GM19467 (cell line): ENCODE measurements at regions not wholly inside any gene's neighbourhood (a gene's known extent, or its start where the extent isn't known, plus 50 kb on each side); places are given as distances from the start of the nearest gene placed in this dataset.
"Not testable (repeated sequence)": the region's sequence is repeated elsewhere in the genome, so short reads cannot be mapped to it uniquely, and the experiment has no call there.

Experiments used
- ATAC-seq: cut with Tn5 transposase; IDR thresholded peaks from one replicate; pipeline ENCODE4 v1.9.1; 2021; ENCODE audit warnings: mild to moderate bottlenecking, moderate library complexity; ENCODE audit not compliant: unreplicated experiment

DNA sequence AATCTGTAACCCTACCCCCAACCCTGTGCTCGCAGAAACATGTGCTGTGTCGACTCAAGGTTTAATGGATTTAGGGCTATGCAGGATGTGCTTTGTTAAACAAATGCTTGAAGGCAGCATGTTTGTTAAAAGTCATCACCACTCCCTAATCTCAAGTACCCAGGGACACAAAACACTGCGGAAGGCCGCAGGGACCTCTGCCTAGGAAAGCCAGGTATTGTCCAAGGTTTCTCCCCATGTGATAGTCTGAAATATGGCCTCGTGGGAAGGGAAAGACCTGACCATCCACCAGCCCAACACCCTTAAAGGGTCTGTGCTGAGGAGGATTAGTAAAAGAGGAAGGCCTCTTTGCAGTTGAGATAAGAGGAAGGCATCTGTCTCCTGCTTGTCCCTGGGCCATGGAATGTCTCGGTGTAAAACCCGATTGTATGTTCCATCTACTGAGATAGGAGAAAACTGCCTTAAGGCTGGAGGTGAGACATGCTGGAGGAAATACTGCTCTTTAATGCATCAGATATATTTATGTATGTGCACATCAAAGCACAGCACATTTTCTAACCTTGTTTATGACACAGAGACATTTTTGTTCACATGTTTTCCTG is 94.4 kb downstream of the LSM3 start:
- ATAC-seq, result not testable (repeated sequence)

GRCh38 chr3:14273901-14274611 is 95.4 kb downstream of the LSM3 start:
- no peak for ATAC-seq

DNA sequence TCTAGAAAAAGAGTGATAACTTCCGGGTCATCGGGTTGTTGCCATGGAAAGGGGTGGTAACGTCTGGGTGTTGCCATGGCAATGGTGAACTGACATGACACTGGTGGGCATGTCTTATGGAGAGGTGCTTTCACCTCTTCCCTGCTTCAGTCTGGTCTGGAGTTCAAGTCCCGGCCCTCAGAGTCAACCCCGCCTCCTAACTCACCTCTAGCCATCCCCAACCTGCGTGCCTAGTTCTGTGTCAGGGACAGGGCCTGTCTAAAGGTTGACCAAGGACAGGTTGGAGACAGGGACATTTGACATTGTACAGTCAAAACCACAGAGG is 96.0 kb downstream of the LSM3 start:
- ATAC-seq, result no peak

DNA sequence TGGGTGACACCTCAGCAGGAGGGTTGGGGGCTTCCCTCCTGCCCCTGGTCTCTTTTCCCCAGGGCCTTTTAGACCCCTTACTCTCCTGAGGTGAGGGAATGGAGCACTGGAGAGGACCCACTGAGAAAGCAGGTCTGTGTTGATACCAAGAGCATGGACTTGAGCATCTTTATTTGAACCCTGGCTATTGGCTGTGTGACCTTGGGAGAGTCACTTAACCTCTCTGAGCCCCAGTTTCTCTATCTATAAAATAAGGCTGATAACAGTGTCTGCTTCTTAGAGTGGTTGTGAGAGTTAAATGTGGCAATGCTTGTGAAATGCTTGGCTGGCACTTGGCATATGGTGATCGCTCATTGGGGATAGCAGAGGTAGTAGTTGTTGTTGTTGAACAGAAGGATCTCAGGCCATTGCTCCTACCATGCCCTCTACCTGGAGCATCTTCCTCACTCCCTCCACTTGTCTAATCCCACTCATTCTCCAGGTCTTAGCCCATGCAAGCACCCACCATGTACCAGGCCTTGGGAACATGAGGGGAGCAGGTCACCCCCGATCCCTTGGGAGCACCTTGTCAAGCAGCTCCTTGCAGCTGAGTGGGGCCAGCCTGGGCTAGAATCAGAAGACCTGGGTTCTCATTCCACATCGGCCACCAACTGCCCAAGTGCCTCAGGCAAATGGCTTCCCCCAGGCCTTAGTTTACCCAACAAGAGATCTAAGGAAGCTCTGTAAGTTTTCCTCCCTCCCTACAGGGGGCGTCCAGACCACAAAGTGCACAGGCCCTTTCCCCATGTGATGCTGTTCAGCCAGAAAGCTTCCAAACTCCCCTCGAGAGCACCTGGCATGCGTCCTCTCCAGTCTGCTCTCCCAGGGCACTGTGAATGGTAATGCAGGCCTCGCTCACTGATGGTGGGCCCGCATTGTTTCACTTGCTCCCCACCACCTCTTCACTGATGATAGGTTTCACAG is 96.7 kb downstream of the LSM3 start:
- ATAC-seq, result no peak

GRCh38 chr3:14275962-14276909 is 97.6 kb downstream of the LSM3 start:
- ATAC-seq, result no peak

DNA sequence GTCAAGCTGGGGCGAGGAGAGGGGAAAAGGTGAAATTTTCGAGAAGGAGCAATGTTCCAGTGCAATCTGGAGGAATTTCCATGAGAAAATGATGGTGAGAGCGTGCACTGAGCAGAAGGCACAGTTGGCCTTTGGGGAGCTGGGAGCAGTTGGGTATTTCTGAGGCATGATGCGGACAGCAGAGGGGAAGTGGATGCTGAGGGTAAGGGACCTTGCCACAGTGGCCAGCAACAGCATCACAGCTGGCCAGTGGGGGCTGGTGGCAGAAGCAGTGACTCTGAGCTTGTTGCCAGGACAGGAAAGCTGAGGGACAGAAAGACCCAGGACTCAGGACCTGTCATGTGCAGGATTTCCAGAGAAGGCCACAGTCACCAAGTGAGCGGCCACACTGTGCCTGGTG is 98.9 kb downstream of the LSM3 start:
- ATAC-seq, result no peak

DNA sequence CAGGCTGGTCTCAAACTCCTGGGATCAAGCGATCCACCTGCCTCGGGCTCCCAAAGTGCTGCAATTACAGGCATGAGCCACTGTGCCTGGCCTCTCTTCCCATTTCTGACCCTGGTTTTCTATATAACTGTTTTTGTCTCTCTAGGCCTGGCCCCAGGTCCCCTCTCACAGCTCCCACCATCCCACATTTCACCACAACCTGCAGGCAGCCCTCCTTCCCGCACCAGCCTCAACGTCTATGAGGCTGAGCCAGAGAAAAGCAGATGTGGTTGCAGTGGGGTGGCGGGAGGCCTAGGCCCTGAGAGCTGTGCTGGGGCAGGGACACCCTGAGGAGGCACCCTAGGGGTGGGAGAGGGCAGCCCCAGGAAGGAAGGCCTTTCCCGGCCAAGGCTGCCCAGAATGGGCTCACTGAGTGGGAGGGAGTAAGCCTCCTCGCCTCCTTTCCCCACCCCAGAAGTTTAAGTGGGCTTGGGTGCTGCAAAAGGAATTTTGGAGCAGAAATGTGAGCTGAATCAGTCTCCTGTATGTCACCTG is 99.7 kb downstream of the LSM3 start:
- no peak for ATAC-seq

DNA sequence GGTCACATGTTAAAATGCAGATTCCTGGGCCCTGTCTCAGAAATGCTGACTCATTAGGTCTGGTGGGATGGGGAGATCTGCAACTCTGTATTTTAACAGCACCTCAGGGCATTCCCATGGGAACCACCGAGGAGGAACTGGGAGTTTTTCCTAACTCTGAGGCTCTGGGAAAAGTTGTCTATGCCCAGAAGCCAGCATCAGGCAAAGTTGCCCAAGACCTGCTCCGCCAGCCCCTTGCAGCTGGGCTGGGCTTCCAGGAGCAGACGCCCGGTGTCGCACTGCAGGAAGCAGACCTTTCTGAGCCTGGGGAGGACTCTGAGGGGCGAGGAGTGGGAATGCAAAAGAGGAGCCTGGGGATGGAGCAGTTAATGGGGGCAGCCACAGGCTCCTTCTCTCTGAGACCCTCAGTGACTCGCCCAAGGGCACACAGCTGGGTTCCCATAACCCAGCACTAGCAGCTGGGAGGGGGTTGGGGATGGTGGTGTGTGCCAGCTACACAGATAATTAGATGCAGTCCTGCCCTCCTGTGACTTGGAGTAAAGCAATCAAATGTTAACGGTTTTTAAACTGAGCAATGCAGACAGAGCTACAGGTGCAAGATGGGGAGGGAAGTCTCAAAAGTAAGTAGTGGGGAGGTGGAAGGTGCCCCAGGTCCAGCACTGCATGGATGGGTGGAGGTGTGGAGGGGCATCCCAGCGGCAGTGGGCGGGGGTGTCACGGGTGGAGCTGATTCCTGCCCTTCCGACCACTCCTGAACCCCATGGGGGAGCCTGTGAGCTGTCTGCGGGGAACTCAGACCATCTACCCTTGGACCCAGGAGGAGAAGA is 100.4 kb downstream of the LSM3 start:
- ATAC-seq, result no peak

DNA sequence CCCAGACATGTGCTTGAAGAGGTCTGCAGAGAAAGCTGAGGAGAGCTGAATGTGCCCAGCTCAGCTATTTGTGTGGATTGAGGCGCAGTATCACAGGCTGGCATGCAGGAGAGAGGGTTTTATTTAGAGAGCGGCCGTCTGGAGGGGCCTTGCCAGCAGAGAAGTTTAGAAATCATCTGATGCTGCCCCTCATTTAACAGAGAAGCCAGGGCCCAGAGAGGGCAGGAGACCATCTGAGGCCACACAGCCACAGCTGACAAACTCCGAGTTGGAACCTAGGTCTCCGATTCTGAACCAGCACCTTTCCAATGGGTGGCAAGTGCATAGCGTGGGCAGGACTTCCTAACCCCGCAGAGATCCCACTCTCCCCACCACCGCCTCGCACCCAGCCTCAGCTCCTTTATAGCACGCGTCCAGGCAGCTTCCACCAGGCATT is 101.0 kb downstream of the LSM3 start:
- no peak for ATAC-seq

DNA sequence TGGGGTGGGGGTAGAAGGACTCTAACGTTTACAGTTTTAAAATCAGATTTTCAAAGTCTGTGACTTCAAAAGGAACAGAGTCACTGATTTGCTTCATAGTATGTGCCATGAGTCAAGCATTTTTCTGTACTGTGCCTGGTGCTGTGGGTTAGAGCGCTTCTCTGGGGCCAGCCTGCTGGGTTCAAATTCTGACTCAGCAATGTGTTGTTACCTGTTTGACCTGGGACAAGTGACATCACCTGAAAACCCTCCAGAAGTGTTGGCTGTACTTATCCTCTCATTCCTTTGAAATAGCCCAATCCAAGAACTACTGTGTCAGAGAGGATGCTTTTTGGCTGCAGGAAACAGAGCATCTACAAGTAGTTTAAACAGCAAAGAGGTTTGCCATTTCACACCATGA is 101.7 kb downstream of the LSM3 start:
- no peak for ATAC-seq

DNA sequence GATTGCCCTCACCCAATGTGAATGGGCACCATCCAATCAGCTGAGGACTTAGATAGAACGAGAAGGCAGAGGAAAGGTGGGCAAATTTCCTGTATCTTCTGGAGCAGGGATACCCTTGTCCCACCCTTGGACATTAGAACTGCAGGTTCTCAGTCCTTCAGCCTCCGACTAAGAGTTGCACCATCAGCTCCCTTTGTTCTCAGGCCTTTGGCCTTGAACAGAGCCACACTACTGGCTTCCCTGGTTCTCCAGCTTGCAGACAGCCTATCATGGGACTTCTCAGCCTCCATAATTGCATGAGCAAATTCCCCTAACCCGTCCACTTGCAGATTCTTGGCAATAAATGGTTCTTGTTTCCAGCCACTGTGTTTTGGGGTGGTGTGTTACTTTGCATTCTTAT is 102.4 kb downstream of the LSM3 start:
- no peak for ATAC-seq

DNA sequence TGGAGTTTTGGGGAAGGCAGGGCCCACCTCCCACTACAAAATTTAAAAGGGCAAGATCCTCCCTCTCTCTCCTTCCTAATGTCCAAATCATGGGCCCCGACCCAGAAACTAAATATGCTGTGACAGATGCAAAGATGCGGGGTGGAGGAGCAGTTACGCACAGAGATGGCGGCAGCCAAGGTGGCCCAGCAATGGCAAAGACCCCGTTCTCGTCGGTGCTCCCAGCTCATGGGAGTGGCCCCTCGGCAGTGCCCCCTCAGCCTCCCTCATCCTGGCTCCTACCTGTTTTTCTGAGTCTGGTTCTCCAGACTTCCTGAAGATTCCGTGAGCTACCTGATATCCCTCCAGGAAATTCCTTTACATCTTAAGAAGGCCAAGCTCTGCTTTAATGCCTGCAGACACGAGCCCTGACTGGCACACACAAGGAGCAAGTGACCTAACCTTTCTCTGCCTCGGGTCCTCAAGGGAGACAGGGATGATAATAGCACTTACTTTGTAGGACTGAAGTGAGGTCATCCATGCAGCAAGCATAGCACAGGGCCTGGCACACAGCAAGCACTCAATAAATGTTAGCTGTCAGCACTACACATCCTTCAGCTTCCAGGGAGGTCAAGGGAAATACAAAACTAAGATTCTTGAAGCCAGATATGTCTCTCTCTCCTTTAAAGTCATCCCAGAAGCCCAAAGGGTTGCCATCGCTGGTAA is 103.5 kb downstream of the LSM3 start:
- no peak for ATAC-seq

DNA sequence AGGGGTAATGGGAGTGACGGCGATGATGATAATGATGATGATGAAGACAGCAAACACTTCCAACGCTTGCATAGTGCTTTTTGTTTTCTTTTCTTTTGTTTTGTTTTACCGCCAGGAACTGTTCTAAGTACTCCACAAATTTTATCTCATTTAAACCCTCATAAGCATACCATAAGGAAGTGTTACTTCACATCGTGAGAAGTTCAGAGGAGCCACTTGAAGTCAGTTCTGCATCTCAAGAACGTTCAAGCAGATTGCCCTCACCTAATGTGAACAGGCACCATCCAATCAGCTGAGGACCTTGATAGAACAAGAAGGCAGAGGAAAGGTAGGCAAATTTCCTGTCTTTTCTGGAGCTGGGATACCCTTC is 104.1 kb downstream of the LSM3 start:
- no peak for ATAC-seq

DNA sequence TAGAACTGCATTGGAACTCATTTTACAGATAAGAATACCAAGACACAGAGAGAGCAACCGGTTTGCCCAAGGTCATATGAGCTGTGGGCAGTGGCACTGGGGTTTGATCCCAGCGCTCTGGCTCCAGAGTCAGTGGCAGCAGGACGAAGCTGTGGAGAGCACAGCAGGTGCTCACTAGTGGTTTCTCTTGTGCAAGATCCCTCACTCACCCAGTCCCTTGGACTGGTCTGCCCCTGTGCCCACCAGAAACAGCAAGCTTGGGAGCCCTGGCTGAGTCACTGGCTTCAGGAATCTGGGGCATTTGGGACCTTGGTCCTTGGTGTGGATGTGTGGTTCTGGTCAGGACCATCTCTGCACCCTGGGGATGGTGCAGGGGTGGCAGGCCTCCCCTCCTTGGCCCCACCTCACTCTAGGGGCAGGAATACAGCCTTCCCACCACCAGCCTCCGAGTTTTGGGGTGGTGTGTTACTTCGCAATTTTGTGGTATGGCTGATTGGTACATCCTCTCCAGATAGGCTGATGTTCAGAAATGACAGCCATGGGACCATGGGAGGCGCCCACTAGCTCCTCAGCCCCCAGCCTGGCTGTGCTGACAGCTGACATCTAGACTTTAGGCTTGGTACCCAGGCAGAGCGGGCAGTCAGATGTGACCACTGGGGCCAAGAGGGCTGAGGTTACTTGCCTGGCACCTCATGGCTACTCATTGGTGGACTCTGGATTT is 104.6 kb downstream of the LSM3 start:
- ATAC-seq, result no peak

- ATAC-seq, result no peak
Measured at GRCh38 chr3:14283813-14284438, 105.3 kb downstream of the LSM3 start.

GRCh38 chr3:14284694-14285547 is 106.3 kb downstream of the LSM3 start:
- ATAC-seq, result no peak

GRCh38 chr3:14285548-14285925 is 106.9 kb downstream of the LSM3 start:
- no peak for ATAC-seq
